Activated CD8-positive, alpha-beta T cell treated with anti-CD3 and anti-CD28 coated beads for 36 hours (primary cell): ENCODE measurements at regions not wholly inside any gene's neighbourhood (a gene's known extent, or its start where the extent isn't known, plus 50 kb on each side); places are given as distances from the start of the nearest gene placed in this dataset.

Experiments used
- ATAC-seq: fragments of 200-7000 bp; cut with Tn5 transposase; one replicate; pipeline ENCODE4 v1.10.0; 2021; ENCODE audit warnings: mild to moderate bottlenecking, moderate library complexity
- CTCF ChIA-PET: fragments of 350-600 bp; sonication (Branson Sonifier 250); formaldehyde crosslinking; loops from one replicate; lab custom pipeline; 2021; ENCODE audit warnings: antibody characterized with exemption; lab: Charles Lee
- POLR2A ChIA-PET: fragments of 350-600 bp; sonication (Branson Sonifier 250); formaldehyde crosslinking; loops from one replicate; lab custom pipeline; 2021; ENCODE audit warnings: antibody characterized with exemption; lab: Charles Lee
- DNase-seq: peaks from one replicate; pipeline ENCODE4 v3.0.0-alpha.2; 2020
- H3K27ac Mint-ChIP-seq: one replicate; pipeline ENCODE4 v1.8.0; 2021; ENCODE audit warnings: mild to moderate bottlenecking, mixed read lengths
- H3K27me3 Mint-ChIP-seq: one replicate; pipeline ENCODE4 v1.8.0; 2021; ENCODE audit warnings: mixed read lengths
- H3K36me3 Mint-ChIP-seq: one replicate; pipeline ENCODE4 v1.8.0; 2021; ENCODE audit warnings: low read depth, mixed read lengths
- H3K4me1 Mint-ChIP-seq: one replicate; pipeline ENCODE4 v1.8.0; 2021; ENCODE audit warnings: low read depth, mixed read lengths
- H3K4me3 Mint-ChIP-seq: one replicate; pipeline ENCODE4 v1.8.0; 2021; ENCODE audit warnings: mild to moderate bottlenecking, moderate library complexity, mixed read lengths
- H3K9me3 Mint-ChIP-seq: one replicate; pipeline ENCODE4 v1.8.0; 2021; ENCODE audit warnings: mixed read lengths
- intact Hi-C: fragments of 100-400 bp; cut with micrococcal nuclease; formaldehyde crosslinking; loops from one replicate; pipeline ENCODE4 v1.10.0; 2022
- TF ChIP-seq, protein P1 (sequence below): fragments of 200-600 bp; IDR thresholded peaks from one replicate; pipeline ENCODE4 v1.8.0; 2022; ENCODE audit warnings: antibody characterized with exemption, mild to moderate bottlenecking

DNA sequence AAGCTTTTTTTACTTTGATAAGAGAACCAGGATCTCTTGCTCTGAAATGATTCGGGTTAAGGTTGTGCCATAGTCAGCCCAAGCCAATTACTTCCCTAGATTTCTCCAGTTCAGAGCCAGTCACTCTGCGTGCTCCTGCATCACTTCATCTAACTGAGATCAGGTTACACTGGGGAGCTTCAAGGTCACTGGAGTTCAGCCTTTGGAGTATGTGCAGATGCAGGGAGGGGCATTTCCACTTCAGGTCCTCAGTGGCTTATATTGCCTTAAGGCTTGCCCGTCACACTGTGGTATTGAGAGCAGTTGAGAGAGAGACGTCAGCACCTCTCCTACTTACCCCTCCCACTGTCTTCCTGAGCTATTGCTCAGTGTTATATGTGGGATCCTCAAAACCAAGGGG lies 317.8 kb downstream of the EPHA4 start:
- DNase-seq (no peak), ATAC-seq (no peak)
- no peak overlapping the region for H3K27ac Mint-ChIP-seq
- TF ChIP-seq, protein P1, sequence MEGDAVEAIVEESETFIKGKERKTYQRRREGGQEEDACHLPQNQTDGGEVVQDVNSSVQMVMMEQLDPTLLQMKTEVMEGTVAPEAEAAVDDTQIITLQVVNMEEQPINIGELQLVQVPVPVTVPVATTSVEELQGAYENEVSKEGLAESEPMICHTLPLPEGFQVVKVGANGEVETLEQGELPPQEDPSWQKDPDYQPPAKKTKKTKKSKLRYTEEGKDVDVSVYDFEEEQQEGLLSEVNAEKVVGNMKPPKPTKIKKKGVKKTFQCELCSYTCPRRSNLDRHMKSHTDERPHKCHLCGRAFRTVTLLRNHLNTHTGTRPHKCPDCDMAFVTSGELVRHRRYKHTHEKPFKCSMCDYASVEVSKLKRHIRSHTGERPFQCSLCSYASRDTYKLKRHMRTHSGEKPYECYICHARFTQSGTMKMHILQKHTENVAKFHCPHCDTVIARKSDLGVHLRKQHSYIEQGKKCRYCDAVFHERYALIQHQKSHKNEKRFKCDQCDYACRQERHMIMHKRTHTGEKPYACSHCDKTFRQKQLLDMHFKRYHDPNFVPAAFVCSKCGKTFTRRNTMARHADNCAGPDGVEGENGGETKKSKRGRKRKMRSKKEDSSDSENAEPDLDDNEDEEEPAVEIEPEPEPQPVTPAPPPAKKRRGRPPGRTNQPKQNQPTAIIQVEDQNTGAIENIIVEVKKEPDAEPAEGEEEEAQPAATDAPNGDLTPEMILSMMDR = no peak
- ChIA-PET POLR2A (interaction anchor here (0.8 kb wide), 1 partner anchor 376 kb away, joined by 4 read pairs; no protein-coding TSS in a partner anchor), CTCF (no interaction called here)
- no peak overlapping the region for H3K4me3 Mint-ChIP-seq
- peaks cover 2% of the 10 kb centered on the region for H3K9me3 Mint-ChIP-seq
- no peaks in the 10 kb centered on the region for H3K36me3 Mint-ChIP-seq
- intact Hi-C loops = loop anchor here (5.0 kb wide), 1 partner anchor 318 kb away; the partner anchor contains the start of gene EPHA4
- H3K4me1 Mint-ChIP-seq = no peaks in the 10 kb centered on the region
- H3K27me3 Mint-ChIP-seq = peaks cover 1% of the 10 kb centered on the region

DNA sequence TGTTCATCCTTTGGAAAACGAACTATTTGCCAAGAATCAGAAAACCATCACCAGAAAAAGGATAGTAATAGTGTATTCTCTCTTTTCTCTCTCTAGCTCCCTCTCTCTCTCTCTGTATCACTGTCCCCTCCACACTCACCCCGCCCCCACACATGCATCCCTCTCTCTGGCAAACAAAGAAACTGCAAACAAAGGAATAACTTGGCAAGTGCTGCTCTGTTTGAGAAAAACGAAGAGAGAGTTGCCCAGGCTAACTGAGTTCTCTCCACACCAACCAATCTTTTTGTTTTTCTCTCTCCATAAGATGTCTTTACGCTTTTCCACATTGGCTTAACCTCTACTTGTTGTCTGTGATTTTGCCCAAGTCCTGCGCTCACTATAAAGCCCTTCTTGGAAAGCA lies 316.2 kb downstream of the EPHA4 start:
- Mint-ChIP-seq H3K9me3 (peaks cover 2% of the 10 kb centered on the region), H3K4me3 (no peak overlapping the region)

GRCh38 chr2:221258464-221258863 lies 313.6 kb downstream of the EPHA4 start:
- no peak overlapping the region for H3K4me3 Mint-ChIP-seq
- H3K4me1 Mint-ChIP-seq = no peaks in the 10 kb centered on the region
- peaks cover 2% of the 10 kb centered on the region for H3K9me3 Mint-ChIP-seq
- TF ChIP-seq, protein P1 = no peak
- no peak overlapping the region for H3K27ac Mint-ChIP-seq
- ChIA-PET CTCF (no interaction called here), POLR2A (no interaction called here)
- peaks cover 1% of the 10 kb centered on the region for H3K27me3 Mint-ChIP-seq
- ATAC-seq = no peak
- H3K36me3 Mint-ChIP-seq = no peaks in the 10 kb centered on the region
- intact Hi-C loops = no loop called here
- DNase-seq = no peak

More for the DNA sequence above, 316.2 kb downstream of the EPHA4 start:
- peaks cover 1% of the 10 kb centered on the region for H3K27me3 Mint-ChIP-seq
- H3K27ac Mint-ChIP-seq = no peak overlapping the region
- H3K4me1 Mint-ChIP-seq = no peaks in the 10 kb centered on the region
- TF ChIP-seq, protein P1 = no peak
- ChIA-PET POLR2A (no interaction called here), CTCF (no interaction called here)
- ATAC-seq = no peak
- DNase-seq = no peak
- intact Hi-C loops = no loop called here
- H3K36me3 Mint-ChIP-seq = no peaks in the 10 kb centered on the region

- H3K27me3 Mint-ChIP-seq = peaks cover 2% of the 10 kb centered on the region
These were observed 309.5 kb downstream of the EPHA4 start for GRCh38 chr2:221262651-221263050.

GRCh38 chr2:221263573-221263972 lies 308.5 kb downstream of the EPHA4 start:
- ChIA-PET POLR2A (no interaction called here), CTCF (no interaction called here)
- Mint-ChIP-seq H3K4me1 (no peaks in the 10 kb centered on the region), H3K27me3 (peaks cover 2% of the 10 kb centered on the region), H3K27ac (no peak overlapping the region), H3K36me3 (no peaks in the 10 kb centered on the region), H3K9me3 (no peaks in the 10 kb centered on the region), H3K4me3 (no peak overlapping the region)
- TF ChIP-seq, protein P1 = no peak
- ATAC-seq (no peak), DNase-seq (no peak)
- intact Hi-C loops = no loop called here

More at GRCh38 chr2:221262651-221263050, 309.5 kb downstream of the EPHA4 start:
- intact Hi-C loops = no loop called here
- POLR2A ChIA-PET = no interaction called here
- ATAC-seq (no peak), DNase-seq (no peak)
- no peak overlapping the region for H3K27ac Mint-ChIP-seq
- no peaks in the 10 kb centered on the region for H3K9me3 Mint-ChIP-seq
- TF ChIP-seq, protein P1 = no peak
- H3K4me1 Mint-ChIP-seq = no peaks in the 10 kb centered on the region
- H3K4me3 Mint-ChIP-seq = no peak overlapping the region
- no peaks in the 10 kb centered on the region for H3K36me3 Mint-ChIP-seq
- CTCF ChIA-PET = no interaction called here
